AG10803 (cell line): ENCODE measurements at regions not wholly inside any gene's neighbourhood (a gene's known extent, or its start where the extent isn't known, plus 50 kb on each side); places are given as distances from the start of the nearest gene placed in this dataset.

Source experiments
- DNase-seq: peaks from one replicate; pipeline ENCODE4 v3.0.0; 2010; ENCODE audit warnings: low read depth
- H3K4me3 ChIP-seq: 2 replicates; pipeline ENCODE4 v1.5.1; 2011; ENCODE audit warnings: mild to moderate bottlenecking, low read length, control low read depth
- TF ChIP-seq, protein P1 (sequence below): conservative IDR thresholded peaks from 2 replicates; pipeline ENCODE4 v1.5.1; 2011; ENCODE audit warnings: mild to moderate bottlenecking, low read length, control low read depth, inconsistent platforms

DNA sequence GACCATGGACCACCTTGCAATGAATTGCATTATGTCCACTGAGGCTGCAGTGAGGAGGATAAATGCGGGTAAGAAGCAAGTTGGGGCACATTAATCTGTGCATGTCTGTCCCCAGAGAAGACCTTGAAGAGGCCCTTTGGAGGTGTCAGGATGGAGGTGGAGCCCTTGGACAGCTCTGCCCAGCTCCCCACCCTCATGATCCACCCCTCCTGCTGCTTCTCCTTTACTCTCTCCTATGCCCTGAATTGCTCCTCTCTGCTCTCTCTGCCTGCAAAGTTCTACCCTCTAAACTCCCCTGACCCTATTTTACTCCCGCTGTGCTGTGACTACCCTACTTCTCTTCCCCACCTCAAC, 292.4 kb upstream of the USP24 start:
- no peak overlapping the region for H3K4me3 ChIP-seq
- TF ChIP-seq, protein P1, sequence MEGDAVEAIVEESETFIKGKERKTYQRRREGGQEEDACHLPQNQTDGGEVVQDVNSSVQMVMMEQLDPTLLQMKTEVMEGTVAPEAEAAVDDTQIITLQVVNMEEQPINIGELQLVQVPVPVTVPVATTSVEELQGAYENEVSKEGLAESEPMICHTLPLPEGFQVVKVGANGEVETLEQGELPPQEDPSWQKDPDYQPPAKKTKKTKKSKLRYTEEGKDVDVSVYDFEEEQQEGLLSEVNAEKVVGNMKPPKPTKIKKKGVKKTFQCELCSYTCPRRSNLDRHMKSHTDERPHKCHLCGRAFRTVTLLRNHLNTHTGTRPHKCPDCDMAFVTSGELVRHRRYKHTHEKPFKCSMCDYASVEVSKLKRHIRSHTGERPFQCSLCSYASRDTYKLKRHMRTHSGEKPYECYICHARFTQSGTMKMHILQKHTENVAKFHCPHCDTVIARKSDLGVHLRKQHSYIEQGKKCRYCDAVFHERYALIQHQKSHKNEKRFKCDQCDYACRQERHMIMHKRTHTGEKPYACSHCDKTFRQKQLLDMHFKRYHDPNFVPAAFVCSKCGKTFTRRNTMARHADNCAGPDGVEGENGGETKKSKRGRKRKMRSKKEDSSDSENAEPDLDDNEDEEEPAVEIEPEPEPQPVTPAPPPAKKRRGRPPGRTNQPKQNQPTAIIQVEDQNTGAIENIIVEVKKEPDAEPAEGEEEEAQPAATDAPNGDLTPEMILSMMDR = no peak
- DNase-seq = no peak

DNA sequence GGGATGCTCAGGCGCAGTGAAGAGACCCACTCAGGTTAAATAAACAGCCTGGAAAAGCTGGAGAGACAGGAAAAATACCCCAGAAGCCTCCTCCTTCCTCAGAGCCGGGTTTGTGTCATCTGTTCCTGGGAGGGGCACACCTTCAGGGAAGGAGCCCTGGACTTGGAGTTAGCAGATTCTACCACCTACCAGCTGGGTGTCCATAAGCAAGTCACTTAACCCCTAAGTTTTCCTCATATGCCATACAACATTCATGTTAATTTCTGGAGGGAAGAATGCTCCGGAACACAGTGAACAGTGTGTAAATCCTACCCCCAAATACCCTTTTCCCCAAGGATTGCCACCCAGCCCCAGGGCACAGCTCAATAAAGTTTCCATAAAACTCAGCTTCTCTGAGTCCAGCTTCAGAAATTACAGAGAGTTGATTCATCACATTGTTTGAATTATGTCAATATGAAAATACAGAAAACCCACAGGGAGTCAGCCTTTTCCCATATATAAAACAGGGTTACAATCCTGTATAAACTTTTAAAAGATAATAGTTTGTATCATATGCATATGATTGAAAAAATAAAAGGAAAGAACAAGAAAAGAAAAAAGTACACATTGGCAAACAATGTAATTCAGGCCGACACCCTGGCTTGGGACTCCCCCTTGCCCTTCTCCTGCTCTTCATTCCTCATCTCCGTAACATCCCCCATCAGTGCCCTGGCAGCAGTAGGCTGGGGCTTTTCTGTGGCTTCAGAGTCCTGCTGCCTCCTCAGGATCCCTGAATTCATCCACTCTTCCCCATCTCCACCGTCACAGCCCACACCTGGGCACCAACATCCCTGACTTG, 291.8 kb upstream of the USP24 start:
- DNase-seq = peak; percentile 43
- TF ChIP-seq, protein P1 = no peak
- H3K4me3 ChIP-seq = no peak overlapping the region

DNA sequence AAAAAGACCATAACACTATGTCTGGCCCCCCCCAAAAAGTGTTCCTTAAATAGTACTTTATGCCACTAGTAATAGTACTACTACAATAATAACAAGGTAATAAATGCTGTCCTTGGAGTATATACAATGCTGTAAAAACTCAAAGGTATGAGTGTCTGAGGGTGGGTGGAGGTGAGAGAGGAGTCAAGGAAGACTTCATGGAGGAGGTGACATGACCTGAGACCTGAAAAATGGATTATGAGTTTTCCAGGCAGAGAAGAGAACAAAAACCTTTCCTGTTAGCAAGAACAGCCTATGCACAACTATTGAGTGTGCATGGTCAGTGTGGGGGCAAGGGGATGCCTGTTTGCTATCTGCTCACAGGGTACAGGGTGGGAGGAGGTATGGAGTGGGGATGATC, 290.2 kb upstream of the USP24 start:
- TF ChIP-seq, protein P1 = no peak
- no peak overlapping the region for H3K4me3 ChIP-seq
- no peak for DNase-seq

DNA sequence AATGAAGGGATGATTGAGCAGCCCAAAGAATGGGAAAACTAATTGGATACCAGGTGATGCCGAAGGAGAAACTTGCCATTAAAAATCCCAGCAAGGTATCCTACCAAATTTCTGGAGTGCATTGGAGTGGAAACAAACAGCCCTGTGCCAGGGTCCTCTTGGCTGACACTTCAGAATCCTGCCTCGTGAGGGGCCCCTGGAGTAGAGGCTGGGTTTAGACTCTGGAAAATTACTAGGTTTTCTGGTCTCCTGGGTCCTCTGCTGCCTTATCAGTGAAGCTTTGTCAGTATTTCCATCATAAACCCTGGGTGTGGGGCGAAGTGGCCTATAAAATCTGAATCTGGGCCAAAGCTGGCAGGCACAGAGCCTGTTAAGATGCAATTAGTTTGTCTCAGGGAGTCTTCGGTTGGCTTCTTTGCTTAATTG, 289.2 kb upstream of the USP24 start:
- DNase-seq = no peak
- TF ChIP-seq, protein P1 = no peak
- H3K4me3 ChIP-seq = no peak overlapping the region

DNA sequence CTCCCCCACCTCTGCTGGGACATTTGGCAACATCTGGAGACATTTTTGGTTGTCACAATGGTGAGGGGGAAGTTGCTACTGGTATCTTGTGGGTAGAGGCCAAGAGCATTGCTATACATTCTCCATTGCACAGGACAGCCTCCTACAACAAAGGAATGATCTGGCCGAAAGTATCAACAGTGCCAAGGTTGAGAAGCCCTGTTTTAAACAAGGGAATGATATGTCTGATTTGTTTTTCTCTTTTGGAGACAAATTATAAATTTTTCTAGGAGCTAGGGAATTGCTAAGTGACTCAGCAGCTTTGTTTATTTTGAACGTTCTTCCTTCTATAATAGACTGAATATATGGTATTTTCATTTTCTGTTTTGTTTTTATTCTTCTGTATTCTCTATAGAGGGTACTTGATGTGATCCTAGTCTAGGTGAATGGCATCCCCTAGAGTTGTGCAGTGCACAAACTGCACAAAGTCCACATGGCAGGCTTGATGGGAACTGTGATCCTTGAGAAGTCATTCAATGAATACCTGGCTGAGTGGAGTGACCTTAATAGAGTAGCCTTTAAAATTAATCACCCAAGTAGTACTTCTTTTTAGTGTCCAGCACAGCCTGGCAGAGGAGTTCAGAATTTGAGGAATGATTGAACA, 288.6 kb upstream of the USP24 start:
- TF ChIP-seq, protein P1 = no peak
- peak; percentile 21 for DNase-seq
- no peak overlapping the region for H3K4me3 ChIP-seq

DNA sequence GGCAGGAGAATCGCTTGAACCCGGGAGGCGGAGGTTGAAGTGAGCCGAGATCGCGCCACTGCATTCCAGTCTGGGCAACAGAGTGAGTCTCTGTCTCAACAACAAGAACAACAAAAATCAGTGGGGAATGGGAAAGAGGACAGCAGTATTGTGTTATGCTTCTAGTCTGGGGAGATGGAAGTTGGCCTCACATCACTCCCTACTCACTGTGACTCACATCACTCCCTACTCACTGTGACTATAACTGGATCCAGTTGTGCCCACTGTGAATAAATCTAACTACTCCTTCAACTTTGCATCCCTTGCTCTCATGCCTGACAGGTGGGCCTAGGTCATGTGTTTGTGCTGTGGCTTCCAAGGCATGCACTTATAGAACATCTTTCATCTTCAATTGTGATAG, 285.4 kb upstream of the USP24 start:
- no peak overlapping the region for H3K4me3 ChIP-seq
- TF ChIP-seq, protein P1 = no peak
- DNase-seq = peak; percentile 29

DNA sequence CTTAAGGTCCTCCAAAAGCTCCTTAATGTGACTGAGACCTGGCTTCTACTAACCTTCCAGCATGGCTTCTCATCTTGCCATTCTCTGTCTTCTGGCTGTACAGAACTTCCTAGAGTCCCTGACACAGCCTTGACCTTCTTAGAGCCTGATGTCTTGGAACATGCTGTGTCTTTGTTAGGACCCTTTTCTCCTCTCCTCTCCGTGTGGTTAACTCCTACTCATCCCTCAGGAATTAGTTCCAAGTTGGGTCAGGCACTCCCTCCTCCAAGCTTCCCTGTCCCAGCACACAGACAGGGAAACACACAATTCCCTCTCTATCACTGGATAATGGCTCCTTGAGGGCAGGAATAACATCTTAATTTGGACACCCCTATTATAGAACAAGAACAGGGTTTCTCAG, 275.4 kb upstream of the USP24 start:
- DNase-seq = peak; percentile 46
- TF ChIP-seq, protein P1 = no peak
- no peak overlapping the region for H3K4me3 ChIP-seq
